ENCODE measurements at regions not wholly inside any gene's neighbourhood (a gene's known extent, or its start where the extent isn't known, plus 50 kb on each side); places are given as distances from the start of the nearest gene placed in this dataset.
"Not testable (repeated sequence)": the region's sequence is repeated elsewhere in the genome, so short reads cannot be mapped to it uniquely, and the experiment has no call there.

DNA sequence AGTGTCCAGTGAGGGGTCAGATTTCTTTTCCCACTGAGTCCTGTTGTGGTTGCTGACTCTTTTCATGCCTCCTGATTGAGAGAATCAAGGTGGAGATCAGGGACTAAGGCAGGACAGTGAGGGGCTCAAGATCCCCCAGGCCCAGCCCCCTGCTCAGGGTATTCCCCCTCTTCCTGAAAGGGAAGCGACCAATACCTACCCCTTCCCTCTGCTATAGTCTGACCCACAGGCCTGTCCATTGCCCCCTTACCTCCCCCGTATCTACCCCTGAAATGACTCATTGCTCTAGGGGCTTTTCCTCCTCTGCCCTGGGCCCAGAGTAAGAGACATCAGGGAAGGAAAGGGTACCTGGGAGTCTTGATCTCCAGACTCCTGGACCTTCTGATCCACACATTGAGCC, 1320.5 kb downstream of the UQCRFS1 start:
- no peak for DNase-seq (ENCODE audit: low spot score)

DNA sequence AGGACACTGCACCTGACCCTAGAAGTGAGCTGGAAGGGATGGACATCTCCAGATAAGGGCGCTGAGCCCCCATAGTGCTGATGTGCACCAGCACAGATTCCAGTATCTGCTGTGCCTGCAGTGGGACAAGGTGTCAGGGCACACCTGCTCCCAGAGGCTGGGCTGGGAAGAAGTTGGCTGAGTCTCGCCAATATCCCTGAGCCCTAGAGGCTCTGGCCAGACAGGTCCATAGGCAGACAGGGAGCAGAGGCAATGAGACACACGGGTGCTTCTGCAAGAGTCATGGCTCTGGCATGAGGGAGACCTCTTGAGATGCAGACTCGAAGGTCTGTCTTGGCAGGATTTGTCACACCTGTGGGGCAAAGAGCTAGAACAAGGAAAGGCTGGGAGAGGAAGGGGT, 1321.5 kb downstream of the UQCRFS1 start:
- no peak for DNase-seq (ENCODE audit: low spot score)

DNA sequence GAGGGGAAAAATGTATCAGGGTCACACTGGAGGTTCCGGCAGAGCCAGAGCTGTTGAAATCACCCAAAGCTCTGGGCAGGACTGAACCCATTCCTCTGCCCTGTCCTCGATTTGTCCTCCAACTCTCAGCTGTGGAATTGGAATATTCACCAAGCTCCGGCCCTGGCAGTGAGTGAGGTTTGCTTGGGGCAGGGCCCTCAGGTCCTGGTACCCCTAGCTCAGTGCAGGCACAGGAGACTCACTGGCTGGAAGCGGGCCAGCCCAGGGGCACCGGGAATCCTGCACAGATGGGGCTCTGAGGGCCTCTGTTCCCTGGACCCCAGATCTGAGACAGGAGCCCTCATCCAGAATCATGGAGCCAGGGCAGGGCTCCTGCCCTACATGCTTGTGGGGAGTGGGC, 1322.3 kb downstream of the UQCRFS1 start:
- DNase-seq (ENCODE audit: low spot score), result no peak

DNA sequence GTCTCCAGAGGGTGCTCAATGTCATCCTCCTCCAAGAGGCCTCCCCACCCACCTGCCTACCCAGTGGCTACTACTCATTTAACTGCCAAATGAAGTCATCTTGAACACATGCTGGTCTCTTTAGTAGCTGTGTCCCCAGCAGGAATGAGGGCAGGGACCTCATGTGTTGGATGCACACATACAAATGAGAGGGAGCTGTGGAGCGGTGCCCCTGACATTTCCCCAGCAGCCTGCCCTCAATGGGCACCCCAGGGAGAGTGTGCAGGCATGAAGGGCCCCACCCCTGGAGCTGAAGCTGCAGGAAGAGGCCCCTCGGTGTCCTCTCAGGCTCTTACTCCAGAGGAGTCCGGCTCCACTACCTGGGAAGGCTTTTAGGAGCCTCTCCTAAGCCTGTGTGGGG, 1322.7 kb downstream of the UQCRFS1 start:
- no peak for DNase-seq (ENCODE audit: low spot score)

DNA sequence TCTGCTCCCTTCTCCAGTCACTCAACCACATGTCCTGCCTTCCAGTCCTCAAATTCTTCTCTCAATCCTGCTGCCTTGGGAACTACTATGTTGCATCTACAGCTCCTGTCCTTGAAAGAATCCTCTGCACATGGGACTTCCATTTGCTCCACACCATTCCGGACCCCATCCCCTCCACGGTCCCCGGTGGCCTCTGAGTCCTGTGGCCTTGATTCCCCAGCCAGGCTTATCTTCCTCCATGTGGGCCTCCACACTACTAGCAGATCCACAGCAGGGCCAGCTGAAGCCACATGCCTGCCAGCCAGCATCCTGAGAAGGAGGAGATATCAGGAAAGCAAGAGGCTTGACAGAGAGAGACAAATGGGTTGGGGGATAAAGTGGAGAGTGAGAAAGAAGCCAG, 1323.8 kb downstream of the UQCRFS1 start:
- no peak for DNase-seq (ENCODE audit: low spot score)

DNA sequence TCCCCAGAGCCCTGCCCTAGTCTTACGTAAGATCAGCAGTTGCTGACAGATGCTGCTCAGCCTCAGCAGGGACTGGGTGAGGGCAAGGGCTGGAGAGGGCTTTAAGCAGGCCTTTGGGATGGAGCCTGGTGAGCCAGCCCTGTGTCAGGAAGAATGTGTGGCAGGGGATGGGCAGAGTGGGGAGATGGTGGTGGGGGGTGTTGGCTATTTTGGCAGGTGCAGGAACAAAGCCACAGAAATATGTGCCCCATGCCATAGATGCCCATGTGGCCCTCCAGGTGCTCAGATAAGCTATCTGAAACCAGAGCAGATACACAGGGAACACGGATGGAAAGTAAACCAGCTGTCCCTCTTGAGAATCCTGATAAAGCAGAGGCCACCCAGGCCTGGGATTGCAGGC, 1325.0 kb downstream of the UQCRFS1 start:
- no peak for DNase-seq (ENCODE audit: low spot score)

DNA sequence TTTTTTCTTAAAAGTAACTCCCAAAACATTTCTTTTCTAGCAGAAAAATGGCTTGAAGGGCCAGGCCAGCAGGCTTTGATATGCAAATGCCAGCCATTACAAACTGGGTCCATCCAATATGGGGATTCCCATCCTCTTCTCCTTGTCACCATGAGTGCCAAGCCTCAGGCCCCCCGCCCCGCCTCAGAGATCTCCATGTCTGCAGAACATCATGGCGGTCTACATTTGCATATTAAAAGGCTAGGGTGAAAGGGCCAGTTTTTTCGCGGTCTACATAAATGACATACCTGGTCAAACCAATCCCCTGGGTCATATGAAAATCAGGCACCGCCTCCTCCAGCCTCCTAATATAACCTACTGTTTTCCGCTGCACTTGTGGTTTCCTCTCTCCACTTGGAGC, 1327.6 kb downstream of the UQCRFS1 start:
- DNase-seq (ENCODE audit: low spot score), result no peak

DNA sequence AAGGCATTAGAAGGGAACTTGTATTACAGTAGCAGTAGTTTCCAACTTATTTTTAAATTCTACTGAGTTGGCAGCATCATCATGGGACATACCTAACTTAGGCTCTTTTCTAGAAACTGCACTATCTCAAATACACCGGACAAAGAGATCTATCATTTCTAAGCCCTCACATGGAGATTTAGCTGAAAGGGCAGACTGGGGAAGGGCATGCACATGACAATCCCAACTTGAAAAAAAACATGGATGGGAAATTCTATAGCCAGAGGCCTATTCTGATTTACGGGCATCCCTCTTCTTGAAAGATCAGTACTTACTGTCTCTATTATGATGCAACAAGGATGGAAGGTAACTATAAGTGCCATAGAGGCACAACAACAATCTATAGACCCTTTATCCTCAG, 1328.6 kb downstream of the UQCRFS1 start:
- DNase-seq (ENCODE audit: low spot score), result no peak

DNA sequence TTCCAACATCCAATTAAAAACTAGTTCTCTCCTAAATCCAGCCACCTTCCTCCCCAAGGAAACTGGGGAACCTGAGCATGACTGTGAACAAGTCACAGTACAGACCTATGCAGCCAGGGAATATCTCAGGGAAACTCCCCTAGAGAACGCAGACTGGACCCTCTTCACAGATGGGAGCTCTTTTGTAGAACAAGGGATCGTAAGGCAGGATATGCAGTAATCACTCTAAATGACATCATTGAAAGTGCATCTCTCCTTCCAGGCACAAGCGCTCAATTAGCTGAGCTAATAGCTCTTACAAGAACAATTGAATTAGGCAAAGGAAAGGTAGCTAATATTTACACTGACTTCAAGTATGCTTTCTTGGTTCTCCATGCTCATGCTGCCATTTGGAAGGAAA, 1331.7 kb downstream of the UQCRFS1 start:
- no peak for DNase-seq (ENCODE audit: low spot score)

DNA sequence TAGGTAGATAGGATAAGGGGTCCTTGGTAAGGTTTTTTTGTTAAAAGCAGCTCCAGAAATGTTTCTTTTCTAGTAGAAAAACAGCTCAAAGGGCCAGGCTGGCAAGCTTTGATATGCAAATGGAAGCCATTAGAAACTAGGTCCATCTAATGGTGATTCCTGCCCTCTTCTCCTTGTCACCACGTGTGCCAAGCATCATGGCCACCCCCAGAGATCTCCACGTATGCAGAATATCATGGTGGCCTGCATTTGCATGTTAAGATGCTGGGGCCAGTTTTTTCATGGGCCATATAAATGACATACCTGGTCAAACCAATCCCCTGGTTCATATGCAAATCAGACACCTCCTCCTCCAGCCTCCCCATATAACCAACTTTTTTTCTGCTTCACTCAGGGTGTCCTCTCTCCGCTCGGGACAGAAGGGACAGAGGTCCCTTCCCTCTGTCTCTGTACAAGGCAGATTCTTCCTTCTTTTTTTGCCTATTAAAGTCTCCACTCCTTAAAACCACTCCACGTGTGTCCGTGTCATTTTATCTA, 1335.9 kb downstream of the UQCRFS1 start:
- DNase-seq (ENCODE audit: low spot score), result no peak

DNA sequence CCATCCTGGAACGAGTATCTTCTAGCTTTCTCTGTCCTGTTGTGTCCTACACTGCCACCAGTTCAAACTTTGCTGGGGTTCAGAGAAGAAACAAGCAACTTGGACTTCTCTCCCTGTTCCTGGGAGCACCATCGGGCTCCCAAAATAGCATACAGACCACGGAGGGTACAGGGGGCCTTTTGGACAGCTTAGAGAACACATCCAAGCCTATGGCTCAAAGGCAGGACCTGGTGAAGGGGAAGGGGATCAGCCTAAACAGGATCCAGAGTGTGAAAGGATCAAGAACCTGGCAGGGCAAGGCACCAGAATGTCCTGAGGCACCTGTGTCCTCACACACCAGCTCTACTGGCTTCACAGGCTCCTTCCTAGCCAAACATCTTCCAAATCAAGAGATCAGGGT, 1336.5 kb downstream of the UQCRFS1 start:
- DNase-seq (ENCODE audit: low spot score), result no peak

DNA sequence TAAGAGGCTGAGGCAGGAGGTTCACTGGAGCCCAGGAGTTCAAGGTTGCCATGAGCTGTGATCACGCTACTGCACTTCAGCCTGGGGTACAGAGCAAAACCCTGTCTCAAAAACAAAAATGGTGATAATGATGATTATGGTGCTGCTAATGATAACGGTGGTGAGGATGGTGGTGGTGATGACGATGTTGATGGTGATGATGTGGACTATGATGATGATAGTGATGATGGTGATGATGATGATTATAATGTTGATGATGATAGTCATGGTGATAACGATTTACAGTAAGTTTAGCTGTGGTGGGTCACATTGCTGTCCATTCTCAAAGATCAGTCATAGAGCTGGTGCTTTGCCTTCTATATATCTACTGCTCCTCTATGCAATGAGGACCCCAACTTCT, 1340.6 kb downstream of the UQCRFS1 start:
- no peak for DNase-seq (ENCODE audit: low spot score)

DNA sequence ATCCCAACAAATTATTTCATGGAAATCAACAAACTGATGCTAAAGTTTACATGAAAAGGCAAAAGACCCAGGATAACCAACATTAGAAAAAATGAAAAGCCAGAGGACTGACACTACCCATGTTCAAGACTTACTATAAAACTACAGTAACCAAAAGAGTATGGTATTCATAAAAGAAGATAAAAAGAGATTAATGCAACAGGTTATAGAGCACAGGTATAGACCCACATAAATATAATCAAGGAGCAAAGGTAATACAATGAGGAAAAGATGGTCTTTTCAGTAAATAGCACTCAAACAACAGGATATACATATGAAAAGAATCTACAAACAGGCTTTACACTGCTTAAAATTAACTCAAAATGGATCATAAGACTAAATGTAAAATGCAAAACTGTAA, 1342.7 kb downstream of the UQCRFS1 start:
- no peak for DNase-seq (ENCODE audit: low spot score)

DNA sequence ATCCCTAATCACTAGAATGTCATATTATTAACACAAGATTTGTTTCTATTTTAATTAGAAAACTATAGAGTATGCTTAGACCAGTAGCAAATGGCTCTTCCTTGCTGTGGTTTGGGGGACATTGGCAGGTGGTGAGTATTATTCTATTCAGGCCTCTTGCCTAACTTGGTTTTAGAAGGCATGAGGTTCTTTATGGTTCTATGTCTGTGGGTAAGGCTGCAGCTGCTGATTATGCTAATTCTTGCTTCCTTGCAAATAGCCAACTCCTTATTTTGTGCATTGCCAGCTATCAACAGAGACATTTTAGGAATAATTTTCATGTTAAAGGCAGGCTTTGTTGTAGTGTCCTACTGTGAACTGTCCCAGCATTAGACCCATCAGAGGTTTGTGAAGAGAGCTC, 1344.9 kb downstream of the UQCRFS1 start:
- DNase-seq (ENCODE audit: low spot score), result no peak

DNA sequence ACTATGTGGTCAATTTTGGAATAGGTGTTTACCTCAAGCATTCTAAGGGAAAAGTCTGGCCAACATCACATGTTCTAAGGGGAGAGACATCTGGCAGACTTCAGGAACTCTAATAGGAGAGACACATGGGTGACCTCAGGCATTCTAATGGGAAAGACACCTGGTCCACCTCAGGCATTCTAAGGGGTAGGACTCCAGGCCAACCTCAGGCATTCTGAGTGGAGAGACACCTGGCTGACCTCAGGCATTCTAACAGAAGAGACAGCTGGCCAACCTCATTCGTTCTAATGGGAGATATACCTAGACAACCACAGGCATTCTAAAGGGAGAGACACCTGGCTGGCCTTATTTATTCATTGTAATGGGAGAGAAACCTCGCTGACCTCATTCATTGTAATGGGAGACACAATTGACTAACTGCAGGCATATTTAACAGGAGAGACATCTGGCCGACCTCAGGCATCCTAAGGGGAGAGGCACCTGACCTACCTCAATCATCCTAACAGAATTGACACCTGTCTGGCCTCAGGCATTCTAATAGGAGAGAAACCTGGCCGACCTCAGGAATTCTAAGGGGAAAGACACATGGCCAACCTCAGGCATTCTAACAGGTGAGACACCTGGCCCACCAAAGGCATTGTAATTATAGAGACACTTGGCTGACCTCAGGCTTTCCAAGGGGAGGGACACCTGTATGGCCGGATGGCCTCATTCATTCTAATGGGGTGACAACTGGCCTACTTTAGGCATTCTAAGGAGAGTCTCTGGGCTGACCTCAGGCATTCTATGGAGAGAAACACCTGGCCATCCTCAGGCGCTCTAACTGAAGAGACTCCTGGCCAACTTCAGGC, 1346.8 kb downstream of the UQCRFS1 start:
- no peak for DNase-seq (ENCODE audit: low spot score)

DNA sequence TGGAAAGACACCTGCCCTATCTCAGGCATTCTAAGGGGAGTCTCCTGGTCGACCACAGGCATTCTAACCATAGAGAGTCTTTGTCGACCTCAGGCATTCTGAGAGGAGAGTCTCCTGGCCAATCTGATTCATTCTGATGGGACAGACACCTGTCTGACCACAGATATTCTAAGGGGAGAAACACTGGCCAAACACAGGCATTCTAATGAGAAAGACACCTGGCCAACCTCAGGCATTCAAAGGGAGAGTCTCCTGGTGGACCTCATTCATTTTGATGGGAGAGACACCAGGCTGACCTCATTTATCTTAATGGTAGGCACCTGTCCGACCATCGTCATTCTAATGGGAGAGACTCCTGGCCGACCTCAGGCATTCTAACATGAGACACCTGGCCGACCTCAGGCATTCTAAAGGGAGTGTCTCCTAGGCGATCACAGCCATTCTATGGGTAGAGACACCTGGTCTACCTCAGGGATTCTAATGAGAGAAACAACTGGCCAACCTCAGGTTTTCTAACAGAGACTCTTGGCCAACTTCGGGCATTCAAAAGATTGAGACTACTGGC, 1351.5 kb downstream of the UQCRFS1 start:
- no peak for DNase-seq (ENCODE audit: low spot score)

DNA sequence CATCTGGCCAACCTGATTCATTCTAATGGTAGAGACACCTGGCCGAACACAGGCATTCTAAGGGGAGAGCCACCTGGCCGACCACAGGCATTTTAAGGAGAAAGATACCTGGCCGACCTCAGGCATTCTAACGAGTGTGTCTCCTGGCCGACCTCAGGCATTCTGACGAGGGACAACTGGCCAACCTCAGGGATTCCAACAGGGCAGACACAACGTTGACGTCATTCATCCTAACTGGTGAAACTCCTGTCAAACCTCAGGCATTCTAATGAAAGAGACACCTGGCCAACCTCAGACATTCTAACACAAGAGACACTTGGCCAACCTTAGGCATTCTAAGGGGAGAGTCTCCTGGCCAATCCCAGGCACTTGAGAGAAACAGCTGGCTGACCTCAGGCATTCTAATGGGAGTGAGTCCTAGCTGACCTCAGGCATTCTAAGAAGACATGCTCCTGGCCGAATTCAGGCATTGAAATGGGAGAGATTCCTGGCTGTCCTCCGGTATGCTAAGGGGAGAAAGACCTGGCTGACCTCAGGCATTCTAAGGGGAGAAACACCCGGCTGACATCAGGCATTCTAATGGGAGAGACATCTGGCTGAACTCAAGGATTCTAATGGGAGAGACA, 1352.5 kb downstream of the UQCRFS1 start:
- no peak for DNase-seq (ENCODE audit: low spot score)

DNA sequence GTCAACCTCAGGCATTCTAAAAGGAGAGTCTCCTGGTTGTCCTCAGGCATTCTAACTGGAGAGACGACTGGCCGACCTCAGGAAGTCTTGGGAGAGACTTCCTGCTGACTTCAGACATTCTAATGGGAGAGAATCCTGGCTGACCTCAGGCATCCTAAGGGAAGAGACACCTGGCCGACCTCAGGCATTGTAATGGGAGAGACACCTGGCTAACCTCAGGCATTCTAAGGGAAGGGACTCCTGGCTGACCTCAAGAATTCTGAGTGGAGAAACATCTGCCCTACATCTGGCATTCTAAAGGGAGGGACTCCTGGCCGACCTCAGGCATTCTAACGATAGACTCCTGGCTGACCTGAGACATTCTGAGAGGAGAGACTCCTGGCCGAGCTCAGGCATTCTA, 1353.3 kb downstream of the UQCRFS1 start:
- no peak for DNase-seq (ENCODE audit: low spot score)

DNA sequence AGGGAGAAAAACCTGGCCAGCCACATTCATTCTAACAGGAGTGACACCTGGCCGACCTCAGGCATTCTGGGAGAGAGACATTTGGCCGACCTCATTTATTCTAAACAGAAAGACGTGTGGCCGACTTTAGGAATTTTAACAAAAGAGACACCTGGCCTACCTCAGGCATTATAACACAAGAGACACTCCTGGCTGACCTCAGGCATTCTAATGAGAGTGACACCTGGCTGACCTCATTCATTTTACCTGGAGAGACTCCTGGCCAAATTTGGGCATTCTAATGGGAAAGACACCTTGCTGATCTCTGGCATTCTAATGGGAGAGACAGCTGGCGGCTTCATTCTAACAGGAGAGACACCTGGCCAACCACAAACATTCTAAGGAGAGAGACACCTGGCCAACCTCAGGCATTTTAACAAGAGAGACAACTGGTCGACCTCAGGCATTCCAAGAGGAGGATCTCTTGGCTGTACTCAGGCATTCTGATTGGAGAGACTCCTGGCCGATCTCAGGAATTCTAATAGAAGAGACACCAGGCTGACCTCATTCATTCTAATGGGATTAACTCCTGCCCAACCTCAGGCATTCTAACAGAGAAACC, 1353.9 kb downstream of the UQCRFS1 start:
- DNase-seq (ENCODE audit: low spot score), result no peak

DNA sequence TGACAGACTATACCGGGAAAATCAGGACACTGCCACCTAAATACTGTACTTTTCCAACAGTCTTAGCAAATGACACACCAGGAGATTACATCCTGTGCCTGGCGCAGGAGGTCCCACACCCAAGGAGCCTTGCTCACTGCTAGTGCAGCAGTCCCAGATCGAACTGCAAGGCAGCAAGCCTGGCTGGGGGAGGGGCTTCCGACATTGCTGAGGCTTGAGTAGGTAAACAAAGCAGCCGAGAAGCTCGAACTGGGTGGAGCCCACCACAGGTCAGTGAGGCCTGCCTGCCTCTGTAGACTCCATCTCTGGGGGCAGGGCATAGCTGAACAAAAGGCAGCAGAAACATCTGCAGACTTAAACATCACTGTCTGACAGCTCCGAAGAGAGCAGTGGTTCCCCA, 1360.0 kb downstream of the UQCRFS1 start:
- DNase-seq (ENCODE audit: low spot score), result not testable (repeated sequence)

DNA sequence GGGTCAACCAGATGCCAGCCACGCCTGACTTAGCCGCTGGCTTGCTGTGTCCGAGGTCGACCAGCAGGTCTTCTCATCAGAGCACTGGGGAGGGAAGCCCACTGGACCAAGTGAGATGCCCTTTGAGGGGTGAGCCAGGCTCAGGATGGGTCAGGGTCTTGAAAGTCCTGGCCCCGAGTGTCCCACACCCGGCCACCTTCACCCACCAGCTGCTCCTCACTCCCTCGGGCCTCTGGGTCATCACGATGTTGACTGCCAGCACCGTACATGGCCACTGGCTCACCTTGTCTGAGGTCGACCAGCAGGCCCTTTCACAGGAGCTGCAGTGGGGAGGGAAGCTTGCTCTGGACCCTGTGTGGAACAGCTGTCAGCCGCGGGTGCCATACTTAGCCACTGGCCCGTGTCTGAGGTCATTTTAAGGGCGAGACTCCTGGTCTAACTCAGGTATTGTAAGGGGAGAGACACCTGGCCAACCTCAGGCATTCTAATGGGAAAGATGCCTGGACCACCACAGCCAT, 1361.3 kb downstream of the UQCRFS1 start:
- no peak for DNase-seq (ENCODE audit: low spot score)

DNA sequence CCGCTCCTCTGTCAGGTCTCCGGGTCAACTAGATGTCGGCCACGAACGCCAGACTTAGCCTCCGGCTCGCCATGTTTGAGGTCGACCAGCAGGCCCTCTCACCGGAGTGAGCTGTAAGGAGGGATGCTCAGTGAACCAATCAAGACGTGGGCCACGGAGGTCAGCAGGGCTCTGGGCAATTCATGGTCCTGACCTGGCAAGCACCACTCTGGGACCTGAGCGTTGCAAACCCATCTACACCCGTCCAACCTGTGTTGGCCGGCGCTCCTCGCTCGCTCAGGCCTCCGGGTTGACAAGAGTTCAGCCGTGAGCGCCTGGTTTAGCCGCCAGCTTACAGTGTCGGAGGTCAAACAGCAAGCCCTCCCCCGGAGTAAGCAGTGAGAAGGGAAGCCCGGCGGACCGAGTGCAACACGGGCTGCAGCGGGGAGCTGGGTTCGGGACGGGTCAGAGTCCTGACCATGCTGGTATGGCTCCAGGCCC, 1361.9 kb downstream of the UQCRFS1 start:
- no peak for DNase-seq (ENCODE audit: low spot score)

Measured in D341Med (cell line).